Stimulated activated naive CD8-positive, alpha-beta T cell treated with anti-CD3 and anti-CD28 coated beads, Interleukin-15, Interleukin-2, amounts not matched to agents 100 ng/mL and 50 ng/mL, for 24 hours (primary cell): ENCODE measurements at regions not wholly inside any gene's neighbourhood (a gene's known extent, or its start where the extent isn't known, plus 50 kb on each side); places are given as distances from the start of the nearest gene placed in this dataset.
"Not testable (repeated sequence)": the region's sequence is repeated elsewhere in the genome, so short reads cannot be mapped to it uniquely, and the experiment has no call there.

Experiments
- H3K27ac Mint-ChIP-seq: one replicate; pipeline ENCODE4 v1.8.0; 2021; ENCODE audit warnings: mild to moderate bottlenecking, mixed read lengths
- H3K27me3 Mint-ChIP-seq: one replicate; pipeline ENCODE4 v1.8.0; 2021; ENCODE audit warnings: mixed read lengths
- H3K36me3 Mint-ChIP-seq: one replicate; pipeline ENCODE4 v1.8.0; 2021; ENCODE audit warnings: low read depth, mixed read lengths
- H3K4me1 Mint-ChIP-seq: one replicate; pipeline ENCODE4 v1.8.0; 2021; ENCODE audit warnings: low read depth, mixed read lengths
- H3K4me3 Mint-ChIP-seq: one replicate; pipeline ENCODE4 v1.8.0; 2021; ENCODE audit warnings: mild to moderate bottlenecking, mixed read lengths
- H3K9me3 Mint-ChIP-seq: one replicate; pipeline ENCODE4 v1.8.0; 2021; ENCODE audit warnings: mixed read lengths

- Mint-ChIP-seq H3K4me1 (no peaks in the 10 kb centered on the region), H3K27ac (no peak overlapping the region), H3K4me3 (no peak overlapping the region), H3K9me3 (no peaks in the 10 kb centered on the region), H3K27me3 (peaks cover 10% of the 10 kb centered on the region), H3K36me3 (no peaks in the 10 kb centered on the region)
These were observed 216.1 kb downstream of the NPHP4 start for GRCh38 chr1:5776035-5776550.

- H3K27ac Mint-ChIP-seq = no peak overlapping the region
- no peaks in the 10 kb centered on the region for H3K4me1 Mint-ChIP-seq
- no peak overlapping the region for H3K4me3 Mint-ChIP-seq
- no peaks in the 10 kb centered on the region for H3K36me3 Mint-ChIP-seq
- no peaks in the 10 kb centered on the region for H3K9me3 Mint-ChIP-seq
- H3K27me3 Mint-ChIP-seq = peaks cover 16% of the 10 kb centered on the region
These were observed 218.2 kb downstream of the NPHP4 start for GRCh38 chr1:5774019-5774418.

GRCh38 chr1:5771788-5772187 lies 220.4 kb downstream of the NPHP4 start:
- H3K27me3 Mint-ChIP-seq = peaks cover 25% of the 10 kb centered on the region
- no peaks in the 10 kb centered on the region for H3K9me3 Mint-ChIP-seq
- no peak overlapping the region for H3K27ac Mint-ChIP-seq
- H3K4me1 Mint-ChIP-seq = no peaks in the 10 kb centered on the region
- H3K4me3 Mint-ChIP-seq = no peak overlapping the region
- H3K36me3 Mint-ChIP-seq = no peaks in the 10 kb centered on the region

GRCh38 chr1:5770981-5771765 lies 221.1 kb downstream of the NPHP4 start:
- Mint-ChIP-seq H3K27ac (no peak overlapping the region), H3K4me1 (no peaks in the 10 kb centered on the region), H3K27me3 (peaks cover 28% of the 10 kb centered on the region), H3K4me3 (no peak overlapping the region), H3K36me3 (no peaks in the 10 kb centered on the region), H3K9me3 (no peaks in the 10 kb centered on the region)

- Mint-ChIP-seq H3K27ac (no peak overlapping the region), H3K36me3 (no peaks in the 10 kb centered on the region), H3K9me3 (no peaks in the 10 kb centered on the region), H3K4me3 (no peak overlapping the region), H3K4me1 (no peaks in the 10 kb centered on the region), H3K27me3 (peaks cover 37% of the 10 kb centered on the region)
These were observed 222.5 kb downstream of the NPHP4 start for GRCh38 chr1:5769760-5770159.

- H3K27ac Mint-ChIP-seq = no peak overlapping the region
- no peaks in the 10 kb centered on the region for H3K4me1 Mint-ChIP-seq
- peaks cover 41% of the 10 kb centered on the region for H3K27me3 Mint-ChIP-seq
- no peak overlapping the region for H3K4me3 Mint-ChIP-seq
- H3K36me3 Mint-ChIP-seq = no peaks in the 10 kb centered on the region
- H3K9me3 Mint-ChIP-seq = no peaks in the 10 kb centered on the region
These were observed 223.1 kb downstream of the NPHP4 start for GRCh38 chr1:5769146-5769545.

GRCh38 chr1:5768014-5768413 lies 224.2 kb downstream of the NPHP4 start:
- Mint-ChIP-seq H3K27me3 (peaks cover 47% of the 10 kb centered on the region), H3K36me3 (no peaks in the 10 kb centered on the region), H3K27ac (no peak overlapping the region), H3K9me3 (peaks cover 8% of the 10 kb centered on the region), H3K4me1 (no peaks in the 10 kb centered on the region), H3K4me3 (no peak overlapping the region)

- peaks cover 52% of the 10 kb centered on the region for H3K27me3 Mint-ChIP-seq
These were observed 225.2 kb downstream of the NPHP4 start for GRCh38 chr1:5766996-5767395.

GRCh38 chr1:5765997-5766913 lies 226.0 kb downstream of the NPHP4 start:
- Mint-ChIP-seq H3K27ac (no peak overlapping the region), H3K4me1 (no peaks in the 10 kb centered on the region), H3K36me3 (no peaks in the 10 kb centered on the region), H3K4me3 (no peak overlapping the region), H3K27me3 (peaks cover 53% of the 10 kb centered on the region), H3K9me3 (peaks cover 8% of the 10 kb centered on the region)

More at GRCh38 chr1:5766996-5767395, 225.2 kb downstream of the NPHP4 start:
- not testable (repeated sequence) for H3K36me3 Mint-ChIP-seq, H3K4me1 Mint-ChIP-seq, H3K4me3 Mint-ChIP-seq, H3K9me3 Mint-ChIP-seq, H3K27ac Mint-ChIP-seq

- Mint-ChIP-seq H3K9me3 (peaks cover 10% of the 10 kb centered on the region), H3K4me1 (no peaks in the 10 kb centered on the region), H3K27me3 (peaks cover 46% of the 10 kb centered on the region), H3K27ac (no peak overlapping the region), H3K36me3 (no peaks in the 10 kb centered on the region), H3K4me3 (no peak overlapping the region)
These were observed 226.7 kb downstream of the NPHP4 start for GRCh38 chr1:5765483-5765882.

GRCh38 chr1:5764959-5765358 lies 227.3 kb downstream of the NPHP4 start:
- Mint-ChIP-seq H3K4me3 (no peak overlapping the region), H3K36me3 (no peaks in the 10 kb centered on the region), H3K9me3 (peaks cover 11% of the 10 kb centered on the region), H3K27me3 (peaks cover 45% of the 10 kb centered on the region), H3K4me1 (no peaks in the 10 kb centered on the region), H3K27ac (no peak overlapping the region)

- Mint-ChIP-seq H3K27me3 (peaks cover 45% of the 10 kb centered on the region), H3K36me3 (no peaks in the 10 kb centered on the region)
These were observed 227.8 kb downstream of the NPHP4 start for GRCh38 chr1:5764464-5764863.

GRCh38 chr1:5763696-5764370 lies 228.4 kb downstream of the NPHP4 start:
- peaks cover 11% of the 10 kb centered on the region for H3K9me3 Mint-ChIP-seq
- no peaks in the 10 kb centered on the region for H3K4me1 Mint-ChIP-seq
- H3K36me3 Mint-ChIP-seq = no peaks in the 10 kb centered on the region
- peaks cover 45% of the 10 kb centered on the region for H3K27me3 Mint-ChIP-seq
- H3K27ac Mint-ChIP-seq = no peak overlapping the region
- H3K4me3 Mint-ChIP-seq = no peak overlapping the region

More at GRCh38 chr1:5764464-5764863, 227.8 kb downstream of the NPHP4 start:
- Mint-ChIP-seq H3K4me3 (no peak overlapping the region), H3K4me1 (no peaks in the 10 kb centered on the region), H3K27ac (no peak overlapping the region), H3K9me3 (peaks cover 11% of the 10 kb centered on the region)

GRCh38 chr1:5758859-5759578 lies 233.2 kb downstream of the NPHP4 start:
- H3K4me1 Mint-ChIP-seq = no peaks in the 10 kb centered on the region
- peaks cover 17% of the 10 kb centered on the region for H3K27me3 Mint-ChIP-seq

More at GRCh38 chr1:5758859-5759578, 233.2 kb downstream of the NPHP4 start:
- Mint-ChIP-seq H3K27ac (no peak overlapping the region), H3K4me3 (no peak overlapping the region), H3K9me3 (peaks cover 11% of the 10 kb centered on the region), H3K36me3 (no peaks in the 10 kb centered on the region)
